GM12872 (cell line): ENCODE measurements at regions not wholly inside any gene's neighbourhood (a gene's known extent, or its start where the extent isn't known, plus 50 kb on each side); places are given as distances from the start of the nearest gene placed in this dataset.

Experiments
- CTCF ChIP-seq: IDR thresholded peaks from 3 replicates; pipeline ENCODE4 v1.5.1; 2011; ENCODE audit warnings: low read depth, mild to moderate bottlenecking, low read length, moderate library complexity; ENCODE audit not compliant: insufficient read depth

DNA sequence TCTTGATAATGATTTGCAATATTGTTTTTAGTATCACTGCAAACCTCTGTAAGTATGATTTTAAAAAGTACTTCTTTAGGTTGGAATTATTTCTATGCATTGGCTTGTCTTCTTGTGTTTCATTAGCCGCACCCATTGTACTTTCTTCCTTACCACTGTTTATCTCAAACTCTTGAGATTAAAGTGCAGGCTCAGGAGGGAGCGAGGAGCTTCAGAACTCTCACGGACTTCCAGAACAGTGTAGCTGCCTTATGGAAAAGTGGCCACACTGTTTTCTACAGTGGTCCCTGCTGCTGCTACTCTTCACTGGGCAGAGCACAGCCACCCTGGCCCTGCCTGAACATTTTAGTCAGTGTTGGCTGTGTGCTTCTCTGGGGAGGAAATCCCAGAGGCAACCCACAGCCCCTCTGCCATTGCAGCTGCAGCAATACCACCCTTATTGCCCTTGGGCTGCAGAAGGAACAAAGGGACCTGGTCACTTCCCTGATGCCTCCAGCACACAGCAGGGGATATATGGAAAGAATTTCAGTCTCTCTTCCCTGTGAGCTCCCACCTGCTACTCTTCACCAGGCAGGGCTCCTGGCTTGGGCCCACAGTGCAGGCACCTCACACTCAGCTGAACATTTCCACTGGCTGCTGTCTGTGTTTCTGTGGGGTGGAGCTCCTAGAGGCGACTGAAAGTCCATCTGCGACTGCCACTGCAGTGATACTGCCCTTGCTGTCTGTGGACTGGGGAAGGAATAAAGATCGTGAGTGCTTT, 91.7 kb upstream of the MAP3K4 start:
- TF ChIP-seq CTCF = no peak

DNA sequence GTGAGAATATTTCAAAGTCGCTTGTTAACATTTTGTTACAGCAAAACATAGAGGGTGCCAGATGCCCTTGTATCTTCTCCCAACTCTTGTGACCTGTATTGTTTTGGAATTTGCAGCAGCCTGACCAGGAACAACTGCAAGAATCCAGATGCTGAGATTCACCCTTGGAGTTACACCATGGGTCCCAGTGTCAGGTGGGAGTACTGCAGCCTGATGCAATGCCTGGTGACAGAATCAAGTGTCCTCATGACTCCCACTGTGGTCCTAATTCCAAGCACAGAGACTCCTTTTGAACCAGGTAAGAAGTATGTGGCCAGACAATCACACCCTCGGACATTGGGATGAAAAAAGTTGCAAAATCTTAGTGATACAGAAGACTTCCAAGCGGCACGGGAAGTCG, 79.6 kb upstream of the MAP3K4 start:
- TF ChIP-seq CTCF = no peak; the same call in 2 of the 3 replicates

GRCh38 chr6:160912411-160912810, 79.2 kb upstream of the MAP3K4 start:
- no peak for TF ChIP-seq CTCF

DNA sequence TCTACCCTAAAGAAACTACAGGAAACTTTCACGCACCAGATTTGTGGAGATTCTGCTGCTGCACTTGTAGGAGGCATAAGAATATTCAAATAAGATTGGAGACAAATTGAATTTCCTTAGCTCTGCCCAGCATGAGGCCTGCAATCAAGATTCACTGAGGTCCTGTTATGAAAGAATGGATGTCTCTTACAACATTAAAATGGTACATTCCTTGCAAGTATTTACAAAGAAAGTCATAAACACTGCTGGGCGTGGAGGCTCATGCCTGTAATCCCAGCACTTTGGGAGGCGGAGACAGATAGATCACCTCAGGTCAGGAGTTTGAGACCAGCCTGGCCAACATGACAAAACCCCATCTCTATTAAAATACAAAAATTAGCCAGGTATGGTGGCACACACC, 74.0 kb upstream of the MAP3K4 start:
- TF ChIP-seq CTCF = no peak

DNA sequence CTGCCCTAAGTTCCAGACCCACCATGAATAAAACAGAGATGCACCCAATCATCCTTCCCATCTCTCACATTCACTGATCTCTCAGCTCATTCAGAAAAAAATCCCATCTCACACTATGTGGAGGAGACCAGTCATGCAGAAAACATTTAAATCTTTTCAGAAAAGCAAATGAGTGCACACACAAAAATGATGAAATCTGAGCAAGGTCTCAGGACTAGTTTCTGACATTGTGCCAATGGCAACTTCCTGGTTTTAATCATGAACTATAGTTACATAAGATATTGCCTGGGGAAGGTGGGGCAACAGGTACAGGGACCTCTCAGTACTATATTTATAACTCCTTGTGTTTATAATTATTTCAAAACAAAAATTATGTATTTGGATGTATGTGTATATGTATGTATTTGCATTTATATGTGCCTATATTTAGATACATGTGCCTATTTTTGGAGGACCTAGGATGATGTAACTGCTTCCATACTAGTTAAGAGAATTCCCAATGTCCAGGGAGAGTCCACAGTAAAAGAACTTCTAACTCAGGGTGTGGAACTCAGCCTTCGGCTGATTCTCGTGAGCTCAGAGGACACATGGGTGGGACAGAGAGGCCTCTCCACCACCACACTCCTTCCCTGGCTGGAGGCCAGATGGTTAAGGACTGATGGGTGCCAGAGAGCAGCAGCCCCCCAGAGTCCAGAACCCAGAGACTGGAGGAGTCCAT, 71.7 kb upstream of the MAP3K4 start:
- TF ChIP-seq CTCF = no peak

DNA sequence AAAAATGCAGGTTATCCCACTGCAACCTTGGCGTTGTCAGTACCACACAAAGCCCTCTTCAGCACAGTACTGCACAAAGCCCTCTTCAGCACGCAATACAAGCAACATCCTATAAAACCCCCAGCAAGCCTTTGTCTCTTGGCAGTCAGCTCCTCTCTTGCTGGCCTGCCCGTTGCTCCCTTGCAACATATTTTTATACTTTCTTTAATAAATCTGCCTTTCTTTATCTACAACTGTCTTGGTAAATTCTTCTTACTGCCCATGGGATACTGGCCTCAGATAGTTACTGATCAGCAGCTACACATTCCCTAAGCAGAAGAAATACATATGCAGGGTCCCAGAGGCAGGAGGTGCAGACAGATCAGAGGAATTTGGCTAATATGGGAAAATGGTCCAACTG, 70.5 kb upstream of the MAP3K4 start:
- TF ChIP-seq CTCF = no peak

- TF ChIP-seq CTCF = no peak
Measured at GRCh38 chr6:160926281-160927276, 65.0 kb upstream of the MAP3K4 start.
